HUES64 (cell line): ENCODE measurements at regions not wholly inside any gene's neighbourhood (a gene's known extent, or its start where the extent isn't known, plus 50 kb on each side); places are given as distances from the start of the nearest gene placed in this dataset.
"Not testable (repeated sequence)": the region's sequence is repeated elsewhere in the genome, so short reads cannot be mapped to it uniquely, and the experiment has no call there.

Experiments used
- H3K27ac ChIP-seq: 2 replicates; pipeline ENCODE4 v1.7.0; 2013; ENCODE audit warnings: low read depth, low read length, inconsistent platforms
- H3K27me3 ChIP-seq: 2 replicates; pipeline ENCODE4 v1.6.1; 2013; ENCODE audit warnings: mild to moderate bottlenecking, low read length; ENCODE audit not compliant: insufficient read depth
- H3K36me3 ChIP-seq: 2 replicates; pipeline ENCODE4 v1.6.1; 2013; ENCODE audit warnings: mild to moderate bottlenecking, low read length; ENCODE audit not compliant: insufficient read depth
- H3K4me1 ChIP-seq: 2 replicates; pipeline ENCODE4 v1.6.1; 2013; ENCODE audit warnings: mild to moderate bottlenecking, low read length, moderate library complexity; ENCODE audit not compliant: insufficient read depth
- H3K4me3 ChIP-seq: 2 replicates; pipeline ENCODE4 v1.5.1; 2013; ENCODE audit warnings: mild to moderate bottlenecking, low read length, moderate library complexity
- H3K9ac ChIP-seq: 2 replicates; pipeline ENCODE4 v1.6.1; 2013; ENCODE audit warnings: mild to moderate bottlenecking, low read depth, low read length
- H3K9me3 ChIP-seq: 2 replicates; pipeline ENCODE4 v1.6.1; 2013; ENCODE audit warnings: low read depth, low read length; ENCODE audit not compliant: insufficient read depth
- WGBS: fragments of 150-250, 120-280 bp; methylation state at CpG from one replicate; pipeline ENCODE4 v1.1.7; 2013; ENCODE audit warnings: missing lambda C conversion rate; 5-methylcytosine and 5-hydroxymethylcytosine counted together

DNA sequence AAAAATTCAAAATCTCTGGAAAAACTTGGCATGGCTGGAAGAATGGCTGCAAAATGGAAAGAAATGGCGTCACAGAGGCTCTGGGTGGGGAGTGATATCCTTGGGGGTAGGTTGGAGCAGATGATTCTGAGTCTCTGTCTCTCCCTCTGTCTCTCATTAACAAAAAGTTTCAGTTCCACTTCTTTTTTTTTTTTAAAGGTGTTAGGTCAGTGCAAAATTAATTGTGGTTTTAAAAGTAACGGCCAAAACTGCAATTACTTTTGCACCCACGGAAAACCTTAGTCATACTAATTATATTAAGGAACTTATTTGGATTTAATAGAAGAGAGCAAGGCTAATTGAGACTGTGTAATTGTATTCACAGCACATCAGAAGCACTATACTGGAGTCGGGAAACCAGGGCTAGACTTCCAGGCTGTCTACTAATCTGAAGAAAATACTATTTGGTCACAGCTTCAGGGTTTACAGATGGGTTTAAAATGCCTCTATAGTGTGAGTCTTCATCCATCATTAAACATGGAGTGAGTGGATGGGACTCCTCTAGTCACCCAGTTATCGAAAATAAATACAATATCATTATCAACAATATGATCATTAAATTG lies 289.1 kb upstream of the PLD5 start:
- 90% methylated on average over 2 of the region's 5 CpGs for WGBS
- Histone ChIP-seq H3K4me3 (no peak overlapping the region), H3K27me3 (no peaks in the 10 kb centered on the region), H3K9ac (no peak overlapping the region), H3K9me3 (no peaks in the 10 kb centered on the region), H3K4me1 (no peaks in the 10 kb centered on the region), H3K36me3 (no peaks in the 10 kb centered on the region), H3K27ac (no peak overlapping the region)

DNA sequence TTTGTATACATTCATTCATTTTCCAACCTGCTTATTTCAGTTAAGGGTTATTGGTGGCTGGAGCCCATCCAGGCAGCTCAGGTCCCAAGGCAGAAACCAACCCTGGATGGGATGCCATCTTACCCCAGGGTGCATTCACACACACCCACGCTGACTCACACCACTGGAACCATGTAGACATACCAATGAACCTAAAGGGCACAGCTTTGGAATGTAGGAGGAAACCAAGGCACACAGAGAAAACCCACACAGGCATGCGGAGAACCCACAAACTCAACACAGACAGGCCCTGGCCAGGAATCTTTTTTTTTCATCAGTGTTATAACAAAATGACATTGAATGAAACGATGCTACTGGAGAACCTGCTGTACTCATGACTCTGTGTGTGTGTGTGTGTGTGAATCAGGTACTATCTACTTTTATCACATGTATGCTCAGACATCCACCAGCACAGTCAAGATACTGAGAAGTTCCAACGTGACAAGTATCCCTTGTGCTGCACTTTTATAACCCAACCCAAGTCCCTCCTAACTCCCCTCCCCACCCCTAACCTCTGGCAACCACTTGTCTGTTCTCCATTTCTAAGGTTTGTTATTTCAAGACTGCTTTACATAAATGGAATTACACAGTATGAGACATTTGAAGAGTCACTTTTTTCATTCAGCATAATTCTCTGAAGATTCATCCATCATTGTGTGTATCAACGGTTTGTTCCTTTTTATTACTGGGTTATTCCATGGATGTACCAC lies 286.8 kb upstream of the PLD5 start:
- no peaks in the 10 kb centered on the region for H3K9me3 ChIP-seq
- H3K4me3 ChIP-seq, result no peak overlapping the region
- H3K4me1 ChIP-seq, result peaks cover 1% of the 10 kb centered on the region; the same call in 1 of the 2 replicates
- no peaks in the 10 kb centered on the region for H3K27me3 ChIP-seq
- H3K36me3 ChIP-seq, result no peaks in the 10 kb centered on the region
- H3K9ac ChIP-seq, result no peak overlapping the region
- H3K27ac ChIP-seq, result no peak overlapping the region
- 66% methylated on average over 4 of the region's 5 CpGs for WGBS

DNA sequence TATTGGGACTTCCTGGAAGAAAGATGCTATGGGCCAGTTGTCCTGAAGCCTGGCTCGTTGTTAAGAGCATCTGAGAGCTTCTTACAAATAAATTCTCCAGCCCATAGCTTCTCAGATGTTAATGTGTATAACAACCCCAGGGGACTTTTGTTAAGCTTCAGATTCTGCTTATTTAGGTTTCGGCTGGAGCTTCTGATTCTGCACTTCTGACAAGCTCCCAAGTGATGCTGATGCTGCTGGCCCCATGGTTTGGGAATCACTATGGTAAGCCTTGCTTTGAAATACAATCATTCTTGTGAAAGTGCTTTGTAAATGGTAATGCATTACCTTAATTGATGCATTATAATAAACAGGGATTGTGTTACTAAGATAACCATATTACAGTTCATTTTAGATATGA lies 281.8 kb upstream of the PLD5 start:
- 54% methylated on average over 2 of the region's 2 CpGs for WGBS
- no peak overlapping the region for H3K4me3 ChIP-seq
- no peaks in the 10 kb centered on the region for H3K9me3 ChIP-seq
- no peaks in the 10 kb centered on the region for H3K27me3 ChIP-seq
- H3K36me3 ChIP-seq, result no peaks in the 10 kb centered on the region
- H3K27ac ChIP-seq, result no peak overlapping the region
- H3K4me1 ChIP-seq, result peaks cover 4% of the 10 kb centered on the region; the same call in 1 of the 2 replicates
- no peak overlapping the region for H3K9ac ChIP-seq

DNA sequence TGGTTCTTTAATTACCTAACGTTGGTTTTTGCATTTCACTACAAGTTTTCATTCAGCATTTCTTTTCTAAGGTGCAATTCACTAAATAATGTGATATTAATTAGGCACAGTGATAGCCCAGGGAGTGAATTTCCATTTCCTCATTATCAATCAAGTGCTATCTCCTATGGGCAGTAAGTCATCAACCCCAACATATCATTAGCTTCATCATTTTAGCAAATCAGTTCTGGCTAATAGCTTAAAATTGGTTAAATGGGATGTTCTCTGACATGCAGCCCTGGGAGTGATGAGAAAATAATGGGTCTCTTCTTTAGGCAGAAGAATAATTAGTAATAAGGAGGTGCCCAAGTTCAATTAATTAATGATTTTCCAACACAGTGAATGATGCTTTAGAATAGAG lies 280.9 kb upstream of the PLD5 start:
- not testable (repeated sequence) for H3K4me3 ChIP-seq, H3K4me1 ChIP-seq, H3K9ac ChIP-seq, H3K9me3 ChIP-seq, H3K27ac ChIP-seq, H3K36me3 ChIP-seq, H3K27me3 ChIP-seq
- no CpG with 5 or more reads among the region's 1 CpG for WGBS

DNA sequence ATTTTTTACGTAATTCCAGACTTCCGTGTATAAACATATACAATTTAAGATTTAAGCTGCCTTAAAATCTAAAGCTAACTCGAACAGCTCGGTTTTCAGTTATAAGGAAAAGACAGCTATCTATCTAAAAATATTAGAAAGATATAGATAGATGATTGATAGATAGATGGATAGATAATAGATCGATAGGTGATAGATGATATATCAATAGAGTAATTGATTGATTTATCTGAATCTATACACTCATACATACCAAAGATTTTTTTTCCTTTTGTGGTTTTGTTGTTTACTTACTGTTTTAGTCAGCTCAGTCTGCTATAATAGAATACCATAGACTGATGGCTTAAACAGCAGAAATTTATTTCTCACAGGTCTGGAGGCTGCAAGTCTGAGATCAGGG lies 278.5 kb upstream of the PLD5 start:
- H3K36me3 ChIP-seq, result no peaks in the 10 kb centered on the region
- no peak overlapping the region for H3K9ac ChIP-seq
- no peak overlapping the region for H3K27ac ChIP-seq
- no CpG with 5 or more reads among the region's 5 CpGs for WGBS
- no peaks in the 10 kb centered on the region for H3K9me3 ChIP-seq
- peaks cover 4% of the 10 kb centered on the region; the same call in 1 of the 2 replicates for H3K4me1 ChIP-seq
- H3K27me3 ChIP-seq, result no peaks in the 10 kb centered on the region
- no peak overlapping the region for H3K4me3 ChIP-seq

DNA sequence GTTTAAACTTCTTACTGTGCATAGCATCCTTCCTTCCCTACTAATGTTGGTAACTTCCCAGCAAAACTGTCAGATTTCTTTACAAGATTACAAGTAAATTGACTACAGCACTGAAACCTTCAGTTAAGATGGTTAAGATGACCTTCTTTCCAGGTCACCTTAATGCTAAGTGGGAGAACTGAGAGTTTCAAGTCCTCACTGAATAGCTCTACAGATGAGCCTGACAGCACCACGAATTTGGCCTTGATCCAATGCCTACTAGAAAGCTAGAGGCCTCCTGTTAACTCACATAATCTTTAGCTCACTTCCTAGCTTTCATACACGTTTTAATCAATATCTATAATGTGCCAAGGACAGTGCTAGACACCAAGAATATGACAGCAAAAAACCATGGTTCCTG lies 276.0 kb upstream of the PLD5 start:
- no peaks in the 10 kb centered on the region for H3K27me3 ChIP-seq

DNA sequence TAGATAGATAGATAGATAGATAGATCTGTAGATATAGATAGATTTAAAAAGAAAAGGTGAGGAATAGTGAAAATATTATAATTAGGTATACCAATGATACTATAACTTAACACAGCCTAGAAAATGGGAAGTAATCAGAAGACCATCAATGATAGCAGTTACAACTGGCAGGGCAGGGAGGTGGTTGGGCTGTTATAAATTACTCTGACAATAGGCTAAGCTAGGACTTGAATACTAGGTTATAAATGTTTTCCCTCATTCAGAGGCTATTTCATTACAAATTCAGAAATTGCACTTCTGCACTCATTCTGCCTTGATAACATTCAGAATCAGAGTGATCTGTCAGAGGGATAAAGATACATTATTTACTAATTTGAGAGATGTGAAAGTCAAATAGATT lies 273.4 kb upstream of the PLD5 start:
- H3K27me3 ChIP-seq, result no peaks in the 10 kb centered on the region
- H3K4me3 ChIP-seq, result no peak overlapping the region
- H3K9me3 ChIP-seq, result no peaks in the 10 kb centered on the region
- no peaks in the 10 kb centered on the region for H3K36me3 ChIP-seq
- no peak overlapping the region for H3K9ac ChIP-seq
- H3K4me1 ChIP-seq, result no peaks in the 10 kb centered on the region
- H3K27ac ChIP-seq, result no peak overlapping the region

More for the DNA sequence above, 276.0 kb upstream of the PLD5 start:
- 81% methylated on average over 2 of the region's 2 CpGs for WGBS
- Histone ChIP-seq H3K36me3 (no peaks in the 10 kb centered on the region), H3K27ac (no peak overlapping the region), H3K4me3 (no peak overlapping the region), H3K4me1 (no peaks in the 10 kb centered on the region), H3K9ac (no peak overlapping the region), H3K9me3 (no peaks in the 10 kb centered on the region)

DNA sequence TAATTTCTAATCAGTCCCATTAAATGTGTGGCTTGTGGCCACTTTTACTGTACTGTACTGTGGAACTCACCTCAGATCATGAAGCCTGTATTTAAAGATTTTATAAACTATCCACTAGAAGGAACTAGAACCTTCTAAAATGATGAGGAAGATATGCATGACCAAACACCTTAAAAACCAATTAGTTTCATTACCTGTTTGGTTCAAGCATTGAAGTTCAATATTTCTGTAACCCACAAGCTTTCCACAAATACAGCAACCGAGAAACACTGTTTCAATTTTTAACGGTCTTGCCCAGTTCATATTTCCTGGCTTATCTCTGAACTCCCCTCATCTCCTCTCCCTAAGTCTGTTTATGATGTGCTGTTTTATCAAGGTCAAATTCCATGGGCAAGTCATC lies 264.3 kb upstream of the PLD5 start:
- Histone ChIP-seq H3K4me3 (no peak overlapping the region), H3K27me3 (no peaks in the 10 kb centered on the region), H3K27ac (peak overlapping the region; percentile 11; the same call in 1 of the 2 replicates), H3K9ac (peak overlapping the region; percentile 5; the same call in 1 of the 2 replicates), H3K4me1 (peaks cover 16% of the 10 kb centered on the region; the same call in 1 of the 2 replicates), H3K9me3 (0 out of 2 replicates have a peak, but pooled peaks cover 7% of the 10 kb centered on the region), H3K36me3 (no peaks in the 10 kb centered on the region)
- 98% methylated on average over 2 of the region's 2 CpGs for WGBS

DNA sequence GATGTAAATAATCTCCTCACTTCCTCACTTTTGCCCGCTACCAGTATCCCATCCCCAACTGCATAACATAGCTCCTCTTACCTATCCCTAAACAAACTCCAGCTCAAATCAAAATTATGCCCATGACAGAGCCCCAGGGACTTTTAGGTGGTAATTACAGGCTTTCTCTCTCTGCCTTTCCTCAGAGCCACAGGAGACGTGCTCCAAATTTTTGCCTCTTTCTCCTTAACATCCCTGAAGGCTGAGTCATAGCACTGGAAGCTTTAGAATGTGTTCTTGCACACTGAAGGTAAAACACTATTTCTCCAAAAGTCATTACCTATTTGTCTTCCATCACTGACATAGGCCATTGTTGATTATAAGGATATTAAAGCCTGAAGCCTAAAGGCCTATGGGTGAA lies 263.5 kb upstream of the PLD5 start:
- Histone ChIP-seq H3K27ac (peak overlapping the region; percentile 11; the same call in 1 of the 2 replicates), H3K9me3 (0 out of 2 replicates have a peak, but pooled peaks cover 7% of the 10 kb centered on the region), H3K27me3 (no peaks in the 10 kb centered on the region), H3K36me3 (no peaks in the 10 kb centered on the region), H3K4me1 (peaks cover 16% of the 10 kb centered on the region; the same call in 1 of the 2 replicates), H3K4me3 (no peak overlapping the region), H3K9ac (peak overlapping the region; percentile 5; the same call in 1 of the 2 replicates)
- 87% methylated on average over 2 of the region's 2 CpGs for WGBS

DNA sequence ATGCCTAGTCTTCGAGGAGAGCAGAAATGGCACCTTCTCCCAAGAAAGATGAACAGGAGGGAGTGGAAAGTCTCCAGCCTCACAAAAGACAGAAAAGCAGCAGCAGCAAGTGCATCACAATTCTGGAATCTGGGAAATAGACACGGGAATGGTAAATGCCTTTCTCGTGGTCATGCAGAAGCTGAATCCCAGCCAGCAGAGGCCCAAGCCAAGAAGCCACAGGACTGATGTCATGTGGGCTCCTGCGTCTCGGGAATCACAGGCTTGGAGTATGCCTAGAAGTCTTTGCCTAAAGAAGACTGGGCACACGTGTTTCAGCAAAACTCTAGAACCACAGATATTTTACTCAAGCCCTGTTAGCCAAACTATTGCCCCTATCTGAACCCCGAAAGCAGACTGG lies 260.3 kb upstream of the PLD5 start:
- H3K9ac ChIP-seq, result no peak overlapping the region
- H3K36me3 ChIP-seq, result no peaks in the 10 kb centered on the region
- H3K27ac ChIP-seq, result no peak overlapping the region
- H3K4me1 ChIP-seq, result peaks cover 12% of the 10 kb centered on the region; the same call in 1 of the 2 replicates
- WGBS, result 86% methylated on average over 7 of the region's 7 CpGs
- no peak overlapping the region for H3K4me3 ChIP-seq
- no peaks in the 10 kb centered on the region for H3K9me3 ChIP-seq
- no peaks in the 10 kb centered on the region for H3K27me3 ChIP-seq

DNA sequence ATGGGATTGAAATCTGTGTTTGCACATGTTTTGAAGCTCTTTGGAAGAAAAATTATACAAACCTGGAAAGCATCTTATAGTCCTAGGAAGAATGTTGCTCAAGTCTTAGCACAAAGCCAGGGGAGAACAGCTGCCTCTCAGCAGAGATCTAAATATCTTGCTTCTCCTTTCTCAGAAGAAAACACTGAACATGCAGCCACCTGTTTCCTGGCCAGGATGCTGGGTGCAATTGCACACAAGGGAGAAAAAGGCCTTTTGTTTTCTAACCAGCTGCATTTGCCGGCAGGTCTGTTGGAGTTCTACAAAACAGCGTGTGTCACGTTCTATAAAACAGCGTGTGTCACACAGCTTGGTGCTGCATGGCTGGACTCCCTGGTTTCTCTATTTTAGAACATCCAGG lies 259.6 kb upstream of the PLD5 start:
- no peaks in the 10 kb centered on the region for H3K9me3 ChIP-seq
- 91% methylated on average over 4 of the region's 4 CpGs for WGBS
- peaks cover 12% of the 10 kb centered on the region; the same call in 1 of the 2 replicates for H3K4me1 ChIP-seq
- no peak overlapping the region for H3K4me3 ChIP-seq
- H3K27me3 ChIP-seq, result no peaks in the 10 kb centered on the region
- H3K36me3 ChIP-seq, result no peaks in the 10 kb centered on the region
- no peak overlapping the region for H3K9ac ChIP-seq
- H3K27ac ChIP-seq, result no peak overlapping the region
